ENCODE measurements at regions not wholly inside any gene's neighbourhood (a gene's known extent, or its start where the extent isn't known, plus 50 kb on each side); places are given as distances from the start of the nearest gene placed in this dataset.

DNA sequence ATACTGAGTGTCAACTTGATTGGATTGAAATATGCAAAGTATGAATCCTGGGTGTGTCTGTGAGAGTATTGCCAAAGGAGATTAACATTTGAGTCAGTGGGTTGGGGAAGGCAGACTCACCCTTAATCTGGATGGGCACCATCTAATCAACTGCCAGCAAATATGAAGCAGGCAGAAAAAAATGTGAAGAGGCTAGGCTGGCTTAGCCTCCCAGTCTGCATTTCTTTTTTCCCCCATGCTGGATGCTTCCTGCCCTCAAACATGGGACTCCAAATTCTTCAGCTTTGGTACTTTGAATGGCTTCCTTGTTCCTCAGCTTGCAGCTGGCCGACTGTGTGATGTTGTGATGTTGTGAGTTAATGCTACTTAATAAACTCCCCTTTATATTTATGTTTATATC is 577.4 kb downstream of the CPS1 start:
- H4K20me1 ChIP-seq (ENCODE audit: insufficient read depth, low read length), result no peaks in the 10 kb centered on the region
- Mint-ChIP-seq H3K4me1 (no peaks in the 10 kb centered on the region), H3K27ac (no peak overlapping the region), H3K36me3 (no peaks in the 10 kb centered on the region), H3K4me3 (no peak overlapping the region), H3K27me3 (ENCODE audit: low read depth in 3 of 3) (no peaks in the 10 kb centered on the region), H3K9me3 (peaks cover 0 to 3% (median 2%) of the 10 kb centered on the region in 7 donors)
- H3K79me2 ChIP-seq (ENCODE audit: insufficient read depth, low read length), result no peaks in the 10 kb centered on the region
- no peak overlapping the region for H3K9ac ChIP-seq (ENCODE audit: insufficient read depth, low read length, poor library complexity, severe bottlenecking)
- no peak overlapping the region for H3K4me2 ChIP-seq (replicated peaks; ENCODE audit: extremely low read depth, low read length, poor library complexity, severe bottlenecking)
- H3K9me3 ChIP-seq (replicated peaks in 1 of 2; ENCODE audit: control insufficient read depth in 1 of 2, insufficient read depth in 1 of 2, low read length in 2 of 2), result no peaks in the 10 kb centered on the region
- DNase-seq, result no peak
- TF ChIP-seq, protein P1, sequence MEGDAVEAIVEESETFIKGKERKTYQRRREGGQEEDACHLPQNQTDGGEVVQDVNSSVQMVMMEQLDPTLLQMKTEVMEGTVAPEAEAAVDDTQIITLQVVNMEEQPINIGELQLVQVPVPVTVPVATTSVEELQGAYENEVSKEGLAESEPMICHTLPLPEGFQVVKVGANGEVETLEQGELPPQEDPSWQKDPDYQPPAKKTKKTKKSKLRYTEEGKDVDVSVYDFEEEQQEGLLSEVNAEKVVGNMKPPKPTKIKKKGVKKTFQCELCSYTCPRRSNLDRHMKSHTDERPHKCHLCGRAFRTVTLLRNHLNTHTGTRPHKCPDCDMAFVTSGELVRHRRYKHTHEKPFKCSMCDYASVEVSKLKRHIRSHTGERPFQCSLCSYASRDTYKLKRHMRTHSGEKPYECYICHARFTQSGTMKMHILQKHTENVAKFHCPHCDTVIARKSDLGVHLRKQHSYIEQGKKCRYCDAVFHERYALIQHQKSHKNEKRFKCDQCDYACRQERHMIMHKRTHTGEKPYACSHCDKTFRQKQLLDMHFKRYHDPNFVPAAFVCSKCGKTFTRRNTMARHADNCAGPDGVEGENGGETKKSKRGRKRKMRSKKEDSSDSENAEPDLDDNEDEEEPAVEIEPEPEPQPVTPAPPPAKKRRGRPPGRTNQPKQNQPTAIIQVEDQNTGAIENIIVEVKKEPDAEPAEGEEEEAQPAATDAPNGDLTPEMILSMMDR (IDR thresholded peaks at IDR 0.05), result no peak
- no peaks in the 10 kb centered on the region for H3K4me1 ChIP-seq (ENCODE audit: control insufficient read depth in 1 of 2, insufficient read depth in 2 of 2, low read length in 2 of 2)
- no peaks in the 10 kb centered on the region for H3K27me3 ChIP-seq (ENCODE audit: control insufficient read depth in 2 of 2, insufficient read depth in 2 of 2, low read length in 2 of 2)
- H3K4me3 ChIP-seq (replicated peaks in 1 of 3; ENCODE audit: low read depth in 2 of 3, low read length in 3 of 3), result no peak overlapping the region
- no peak overlapping the region for H2AFZ ChIP-seq (ENCODE audit: insufficient read depth, low read depth, low read length, poor library complexity, severe bottlenecking)
- no peak overlapping the region for H3K27ac ChIP-seq (ENCODE audit: low read depth in 1 of 2, low read length in 2 of 2)
- intact Hi-C loops (cut with micrococcal nuclease), result no loop called here
- H3K36me3 ChIP-seq (replicated peaks in 1 of 2; ENCODE audit: control insufficient read depth in 1 of 2, insufficient read depth in 2 of 2, low read length in 2 of 2), result no peaks in the 10 kb centered on the region
- no CpG with 5 or more reads among the region's 1 CpG for WGBS (ENCODE audit: insufficient coverage)

- no peak overlapping the region for H3K27ac ChIP-seq (ENCODE audit: low read depth in 1 of 2, low read length in 2 of 2)
- no peak for DNase-seq
- no peaks in the 10 kb centered on the region for H3K27me3 ChIP-seq (ENCODE audit: control insufficient read depth in 2 of 2, insufficient read depth in 2 of 2, low read length in 2 of 2)
- no peak overlapping the region for H3K4me2 ChIP-seq (replicated peaks; ENCODE audit: extremely low read depth, low read length, poor library complexity, severe bottlenecking)
- no peak overlapping the region for H3K4me3 ChIP-seq (replicated peaks in 1 of 3; ENCODE audit: low read depth in 2 of 3, low read length in 3 of 3)
- no peaks in the 10 kb centered on the region for H4K20me1 ChIP-seq (ENCODE audit: insufficient read depth, low read length)
- no peak overlapping the region for H3K4me3 Mint-ChIP-seq
- no peaks in the 10 kb centered on the region for H3K36me3 Mint-ChIP-seq
- WGBS (ENCODE audit: insufficient coverage), result 94% methylated on average over 2 of the region's 5 CpGs
- H3K27ac Mint-ChIP-seq, result no peak overlapping the region
- no peak overlapping the region for H3K9ac ChIP-seq (ENCODE audit: insufficient read depth, low read length, poor library complexity, severe bottlenecking)
- no peaks in the 10 kb centered on the region for H3K4me1 Mint-ChIP-seq
- TF ChIP-seq, protein P1 (IDR thresholded peaks at IDR 0.05), result no peak
- no peak overlapping the region for H2AFZ ChIP-seq (ENCODE audit: insufficient read depth, low read depth, low read length, poor library complexity, severe bottlenecking)
- intact Hi-C loops (cut with micrococcal nuclease), result no loop called here
- H3K36me3 ChIP-seq (replicated peaks in 1 of 2; ENCODE audit: control insufficient read depth in 1 of 2, insufficient read depth in 2 of 2, low read length in 2 of 2), result no peaks in the 10 kb centered on the region
- no peaks in the 10 kb centered on the region for H3K9me3 ChIP-seq (replicated peaks in 1 of 2; ENCODE audit: control insufficient read depth in 1 of 2, insufficient read depth in 1 of 2, low read length in 2 of 2)
- H3K4me1 ChIP-seq (ENCODE audit: control insufficient read depth in 1 of 2, insufficient read depth in 2 of 2, low read length in 2 of 2), result no peaks in the 10 kb centered on the region
- H3K79me2 ChIP-seq (ENCODE audit: insufficient read depth, low read length), result no peaks in the 10 kb centered on the region
- peaks cover 0 to 2% (median 0%) of the 10 kb centered on the region in 3 donors for H3K27me3 Mint-ChIP-seq (ENCODE audit: low read depth in 3 of 3)
- H3K9me3 Mint-ChIP-seq, result peaks cover 0 to 3% (median 2%) of the 10 kb centered on the region in 7 donors
Observed at GRCh38 chr2:211138551-211138950, 582.2 kb downstream of the CPS1 start.
